ENCODE measurements at regions not wholly inside any gene's neighbourhood (a gene's known extent, or its start where the extent isn't known, plus 50 kb on each side); places are given as distances from the start of the nearest gene placed in this dataset.

DNA sequence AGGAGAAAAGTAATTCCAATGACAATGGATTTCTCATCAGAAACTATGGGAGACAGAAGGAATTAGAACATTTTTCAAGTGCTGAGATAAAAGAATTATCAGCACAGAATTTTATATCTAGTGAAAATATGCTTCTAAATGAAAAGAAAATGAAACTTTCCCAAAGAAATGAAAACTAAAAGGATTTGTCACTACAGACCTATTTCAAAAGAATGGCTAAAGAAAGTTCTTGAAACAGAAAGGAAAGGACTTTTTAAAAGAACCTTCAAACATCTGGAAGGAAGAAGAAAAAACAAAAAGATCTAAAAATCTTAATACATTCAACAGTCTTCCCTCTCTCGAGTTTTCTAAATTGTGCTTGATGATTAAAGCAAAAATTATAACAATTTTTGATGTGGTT, 255.4 kb downstream of the FAM76B start:
- Histone ChIP-seq H3K36me3 (ENCODE audit: insufficient read depth, low read length) (no peaks in the 10 kb centered on the region), H3K79me2 (ENCODE audit: low read length) (no peaks in the 10 kb centered on the region), H3K4me2 (ENCODE audit: low read depth, low read length, poor library complexity, severe bottlenecking) (no peak overlapping the region), H3K9me2 (replicated peaks; ENCODE audit: insufficient read depth, low read length) (peaks cover 5% of the 10 kb centered on the region; the same call in 1 of the 2 replicates), H2AFZ (ENCODE audit: low read length) (no peak overlapping the region), H3K9ac (ENCODE audit: low read length) (no peak overlapping the region), H3K27me3 (ENCODE audit: low read length) (no peaks in the 10 kb centered on the region), H3K9me3 (ENCODE audit: low read length) (no peaks in the 10 kb centered on the region), H3K4me1 (ENCODE audit: low read length) (no peaks in the 10 kb centered on the region), H3K4me3 (ENCODE audit: low read length) (no peak overlapping the region), H3K27ac (ENCODE audit: low read length) (no peak overlapping the region), H4K20me1 (ENCODE audit: insufficient read depth, low read depth, low read length) (no peaks in the 10 kb centered on the region)
- no peak for DNase-seq

GRCh38 chr11:95531116-95531515, 258.5 kb downstream of the FAM76B start:
- H3K9me3 ChIP-seq (ENCODE audit: low read length) = no peaks in the 10 kb centered on the region
- no peak overlapping the region for H3K4me3 ChIP-seq (ENCODE audit: low read length)
- no peak overlapping the region for H2AFZ ChIP-seq (ENCODE audit: low read length)
- no peaks in the 10 kb centered on the region for H3K79me2 ChIP-seq (ENCODE audit: low read length)
- H3K9ac ChIP-seq (ENCODE audit: low read length) = no peak overlapping the region
- no peaks in the 10 kb centered on the region for H3K27me3 ChIP-seq (ENCODE audit: low read length)
- no peaks in the 10 kb centered on the region for H3K36me3 ChIP-seq (ENCODE audit: insufficient read depth, low read length)
- no peaks in the 10 kb centered on the region for H4K20me1 ChIP-seq (ENCODE audit: insufficient read depth, low read depth, low read length)
- no peak overlapping the region for H3K27ac ChIP-seq (ENCODE audit: low read length)
- DNase-seq = no peak
- peaks cover 5% of the 10 kb centered on the region; the same call in 1 of the 2 replicates for H3K9me2 ChIP-seq (replicated peaks; ENCODE audit: insufficient read depth, low read length)
- no peak overlapping the region for H3K4me2 ChIP-seq (ENCODE audit: low read depth, low read length, poor library complexity, severe bottlenecking)
- no peaks in the 10 kb centered on the region for H3K4me1 ChIP-seq (ENCODE audit: low read length)

DNA sequence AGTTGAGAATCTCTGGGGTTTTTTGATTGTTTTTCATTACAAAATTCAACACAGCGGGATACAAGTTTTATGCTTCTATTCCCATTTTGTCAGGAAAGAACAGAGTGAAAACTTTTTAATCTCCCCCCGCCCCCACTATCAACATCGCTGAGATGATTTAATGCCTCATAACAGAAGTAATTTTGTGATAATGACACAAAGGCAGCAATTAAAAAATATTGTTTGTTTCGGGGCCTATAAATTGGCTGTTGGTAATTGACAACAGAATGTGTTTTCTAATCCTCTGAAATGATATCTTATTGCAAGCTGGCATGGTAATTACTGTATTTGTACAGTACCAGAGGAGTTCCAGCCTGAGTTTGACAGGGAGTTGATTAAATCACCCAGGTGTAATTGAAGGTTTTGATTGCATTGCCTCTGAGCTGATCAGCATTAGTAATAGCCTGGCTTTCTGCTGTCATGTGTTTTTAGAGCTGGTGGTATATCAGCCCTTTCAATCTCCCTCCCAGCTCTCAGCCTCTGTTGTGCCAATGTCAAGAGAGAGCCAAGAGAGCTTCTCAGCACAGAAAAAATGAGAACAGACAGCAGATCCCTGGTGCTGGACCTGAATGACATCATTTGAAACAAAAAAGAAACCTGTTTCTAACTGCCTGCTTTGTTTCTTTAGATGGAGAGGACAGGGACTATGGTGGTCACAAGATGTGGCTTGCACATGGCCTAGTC, 265.1 kb downstream of the FAM76B start:
- Histone ChIP-seq H3K4me3 (ENCODE audit: low read length) (no peak overlapping the region), H3K36me3 (ENCODE audit: insufficient read depth, low read length) (no peaks in the 10 kb centered on the region), H3K9me3 (ENCODE audit: low read length) (no peaks in the 10 kb centered on the region), H3K9me2 (replicated peaks; ENCODE audit: insufficient read depth, low read length) (no peaks in the 10 kb centered on the region), H3K4me2 (ENCODE audit: low read depth, low read length, poor library complexity, severe bottlenecking) (no peak overlapping the region), H3K9ac (ENCODE audit: low read length) (no peak overlapping the region), H3K27me3 (ENCODE audit: low read length) (no peaks in the 10 kb centered on the region), H3K79me2 (ENCODE audit: low read length) (no peaks in the 10 kb centered on the region), H2AFZ (ENCODE audit: low read length) (no peak overlapping the region), H3K27ac (ENCODE audit: low read length) (no peak overlapping the region), H4K20me1 (ENCODE audit: insufficient read depth, low read depth, low read length) (no peaks in the 10 kb centered on the region), H3K4me1 (ENCODE audit: low read length) (no peaks in the 10 kb centered on the region)
- DNase-seq = no peak

DNA sequence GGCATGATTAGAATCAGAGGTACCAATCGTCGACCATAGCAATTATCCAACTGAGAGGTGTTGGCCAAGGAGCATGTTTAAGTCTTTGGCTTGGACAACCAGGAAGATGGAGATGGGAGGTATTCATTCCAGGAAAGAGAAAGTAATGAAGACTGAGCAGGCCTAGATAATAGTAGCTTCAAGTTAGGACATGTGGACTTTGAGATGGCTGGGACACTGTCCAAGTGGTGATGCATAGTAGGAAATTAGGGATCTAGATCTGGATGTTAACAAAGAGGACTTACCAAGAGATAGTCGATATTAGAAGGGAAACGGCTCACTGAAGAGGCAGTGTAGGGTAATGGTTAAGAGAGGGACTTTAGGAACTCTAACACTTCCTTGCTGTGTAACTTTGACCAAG, 266.7 kb downstream of the FAM76B start:
- Histone ChIP-seq H3K27me3 (ENCODE audit: low read length) (no peaks in the 10 kb centered on the region), H3K4me1 (ENCODE audit: low read length) (no peaks in the 10 kb centered on the region), H3K9ac (ENCODE audit: low read length) (no peak overlapping the region), H3K4me3 (ENCODE audit: low read length) (no peak overlapping the region), H3K9me2 (replicated peaks; ENCODE audit: insufficient read depth, low read length) (no peaks in the 10 kb centered on the region), H3K36me3 (ENCODE audit: insufficient read depth, low read length) (no peaks in the 10 kb centered on the region), H3K4me2 (ENCODE audit: low read depth, low read length, poor library complexity, severe bottlenecking) (no peak overlapping the region), H3K79me2 (ENCODE audit: low read length) (no peaks in the 10 kb centered on the region), H3K9me3 (ENCODE audit: low read length) (no peaks in the 10 kb centered on the region), H3K27ac (ENCODE audit: low read length) (no peak overlapping the region), H2AFZ (ENCODE audit: low read length) (no peak overlapping the region), H4K20me1 (ENCODE audit: insufficient read depth, low read depth, low read length) (no peaks in the 10 kb centered on the region)
- DNase-seq = no peak

DNA sequence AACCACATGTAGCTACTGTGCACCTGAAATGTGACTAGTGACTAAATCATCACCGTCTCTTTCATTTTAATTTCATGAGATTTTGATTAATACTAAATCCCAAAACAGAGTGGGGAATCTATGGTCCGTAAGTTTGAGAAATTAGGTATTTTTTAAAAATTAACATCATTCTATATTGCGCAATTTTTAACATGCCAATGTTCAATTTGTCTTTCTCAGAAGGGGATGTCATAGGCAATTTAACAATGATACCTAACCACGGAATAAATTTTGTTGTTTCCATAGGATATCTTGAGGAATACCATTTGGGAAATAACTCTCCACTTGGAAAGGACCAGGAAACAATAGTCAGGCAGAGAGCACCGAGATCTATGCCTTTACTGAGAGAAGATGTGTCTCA, 267.7 kb downstream of the FAM76B start:
- H3K79me2 ChIP-seq (ENCODE audit: low read length) = no peaks in the 10 kb centered on the region
- H3K9ac ChIP-seq (ENCODE audit: low read length) = no peak overlapping the region
- H3K27me3 ChIP-seq (ENCODE audit: low read length) = no peaks in the 10 kb centered on the region
- no peaks in the 10 kb centered on the region for H3K4me1 ChIP-seq (ENCODE audit: low read length)
- H3K4me3 ChIP-seq (ENCODE audit: low read length) = no peak overlapping the region
- H3K9me3 ChIP-seq (ENCODE audit: low read length) = no peaks in the 10 kb centered on the region
- no peaks in the 10 kb centered on the region for H3K9me2 ChIP-seq (replicated peaks; ENCODE audit: insufficient read depth, low read length)
- no peak overlapping the region for H3K27ac ChIP-seq (ENCODE audit: low read length)
- no peak overlapping the region for H2AFZ ChIP-seq (ENCODE audit: low read length)
- no peak for DNase-seq
- H3K4me2 ChIP-seq (ENCODE audit: low read depth, low read length, poor library complexity, severe bottlenecking) = no peak overlapping the region
- H3K36me3 ChIP-seq (ENCODE audit: insufficient read depth, low read length) = no peaks in the 10 kb centered on the region
- no peaks in the 10 kb centered on the region for H4K20me1 ChIP-seq (ENCODE audit: insufficient read depth, low read depth, low read length)

DNA sequence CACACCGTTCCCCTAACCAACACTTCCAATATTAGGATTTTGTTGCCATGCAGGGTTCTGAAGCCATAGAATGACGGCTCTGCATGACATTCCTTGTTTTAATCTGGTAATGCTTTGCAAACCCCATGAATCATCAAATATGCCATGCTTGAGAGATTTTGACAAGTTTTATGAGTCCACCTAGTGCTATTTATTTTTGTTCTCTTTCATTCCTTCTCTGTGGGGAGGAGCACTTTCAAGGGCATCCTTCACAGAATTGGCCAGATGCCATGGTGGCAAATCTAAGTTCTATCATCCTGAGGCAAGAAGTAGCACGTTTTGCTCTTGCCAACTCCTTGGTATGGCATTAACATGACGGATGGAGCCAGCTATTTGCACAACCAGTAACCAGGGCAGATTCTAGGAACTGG, 268.4 kb downstream of the FAM76B start:
- Histone ChIP-seq H3K4me1 (ENCODE audit: low read length) (no peaks in the 10 kb centered on the region), H3K4me2 (ENCODE audit: low read depth, low read length, poor library complexity, severe bottlenecking) (no peak overlapping the region), H3K27me3 (ENCODE audit: low read length) (no peaks in the 10 kb centered on the region), H3K9ac (ENCODE audit: low read length) (no peak overlapping the region), H3K36me3 (ENCODE audit: insufficient read depth, low read length) (no peaks in the 10 kb centered on the region), H4K20me1 (ENCODE audit: insufficient read depth, low read depth, low read length) (no peaks in the 10 kb centered on the region), H3K27ac (ENCODE audit: low read length) (no peak overlapping the region), H2AFZ (ENCODE audit: low read length) (no peak overlapping the region), H3K9me3 (ENCODE audit: low read length) (no peaks in the 10 kb centered on the region), H3K4me3 (ENCODE audit: low read length) (no peak overlapping the region), H3K9me2 (replicated peaks; ENCODE audit: insufficient read depth, low read length) (no peaks in the 10 kb centered on the region), H3K79me2 (ENCODE audit: low read length) (no peaks in the 10 kb centered on the region)
- DNase-seq = no peak

GRCh38 chr11:95520369-95521132, 269.0 kb downstream of the FAM76B start:
- Histone ChIP-seq H3K27ac (ENCODE audit: low read length) (no peak overlapping the region), H4K20me1 (ENCODE audit: insufficient read depth, low read depth, low read length) (no peaks in the 10 kb centered on the region), H3K4me3 (ENCODE audit: low read length) (no peak overlapping the region), H3K36me3 (ENCODE audit: insufficient read depth, low read length) (no peaks in the 10 kb centered on the region), H3K9ac (ENCODE audit: low read length) (no peak overlapping the region), H3K9me2 (replicated peaks; ENCODE audit: insufficient read depth, low read length) (no peaks in the 10 kb centered on the region), H3K4me1 (ENCODE audit: low read length) (no peaks in the 10 kb centered on the region), H3K27me3 (ENCODE audit: low read length) (no peaks in the 10 kb centered on the region), H3K9me3 (ENCODE audit: low read length) (no peaks in the 10 kb centered on the region), H2AFZ (ENCODE audit: low read length) (no peak overlapping the region), H3K79me2 (ENCODE audit: low read length) (no peaks in the 10 kb centered on the region), H3K4me2 (ENCODE audit: low read depth, low read length, poor library complexity, severe bottlenecking) (no peak overlapping the region)
- no peak for DNase-seq

DNA sequence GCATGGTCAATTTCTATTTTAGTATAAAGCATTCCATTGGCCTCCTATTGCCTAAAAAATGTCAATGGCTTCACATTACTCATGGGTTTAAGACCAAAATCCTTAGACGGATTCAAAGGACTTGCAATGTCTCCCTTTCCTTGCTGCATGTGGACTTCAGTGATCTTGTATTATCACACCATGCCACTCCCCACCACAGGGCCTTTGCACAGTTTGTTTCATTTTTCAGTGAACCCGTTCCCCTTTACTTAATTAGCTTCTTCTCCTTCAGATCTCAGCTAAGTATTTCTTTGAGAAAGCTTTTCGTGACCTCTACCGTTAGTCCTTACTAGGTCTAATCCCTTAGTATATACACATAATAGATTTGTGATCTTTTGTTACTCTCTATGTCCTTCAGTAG, 269.7 kb downstream of the FAM76B start:
- Histone ChIP-seq H3K27me3 (ENCODE audit: low read length) (no peaks in the 10 kb centered on the region), H3K4me2 (ENCODE audit: low read depth, low read length, poor library complexity, severe bottlenecking) (no peak overlapping the region), H3K4me3 (ENCODE audit: low read length) (no peak overlapping the region), H3K36me3 (ENCODE audit: insufficient read depth, low read length) (no peaks in the 10 kb centered on the region), H3K27ac (ENCODE audit: low read length) (no peak overlapping the region), H3K9me3 (ENCODE audit: low read length) (no peaks in the 10 kb centered on the region), H3K9me2 (replicated peaks; ENCODE audit: insufficient read depth, low read length) (no peaks in the 10 kb centered on the region), H4K20me1 (ENCODE audit: insufficient read depth, low read depth, low read length) (no peaks in the 10 kb centered on the region), H3K4me1 (ENCODE audit: low read length) (no peaks in the 10 kb centered on the region), H3K79me2 (ENCODE audit: low read length) (no peaks in the 10 kb centered on the region), H2AFZ (ENCODE audit: low read length) (no peak overlapping the region), H3K9ac (ENCODE audit: low read length) (no peak overlapping the region)
- DNase-seq = no peak
